ENCODE measurements at regions not wholly inside any gene's neighbourhood (a gene's known extent, or its start where the extent isn't known, plus 50 kb on each side); places are given as distances from the start of the nearest gene placed in this dataset.

- TF ChIP-seq, protein P1, sequence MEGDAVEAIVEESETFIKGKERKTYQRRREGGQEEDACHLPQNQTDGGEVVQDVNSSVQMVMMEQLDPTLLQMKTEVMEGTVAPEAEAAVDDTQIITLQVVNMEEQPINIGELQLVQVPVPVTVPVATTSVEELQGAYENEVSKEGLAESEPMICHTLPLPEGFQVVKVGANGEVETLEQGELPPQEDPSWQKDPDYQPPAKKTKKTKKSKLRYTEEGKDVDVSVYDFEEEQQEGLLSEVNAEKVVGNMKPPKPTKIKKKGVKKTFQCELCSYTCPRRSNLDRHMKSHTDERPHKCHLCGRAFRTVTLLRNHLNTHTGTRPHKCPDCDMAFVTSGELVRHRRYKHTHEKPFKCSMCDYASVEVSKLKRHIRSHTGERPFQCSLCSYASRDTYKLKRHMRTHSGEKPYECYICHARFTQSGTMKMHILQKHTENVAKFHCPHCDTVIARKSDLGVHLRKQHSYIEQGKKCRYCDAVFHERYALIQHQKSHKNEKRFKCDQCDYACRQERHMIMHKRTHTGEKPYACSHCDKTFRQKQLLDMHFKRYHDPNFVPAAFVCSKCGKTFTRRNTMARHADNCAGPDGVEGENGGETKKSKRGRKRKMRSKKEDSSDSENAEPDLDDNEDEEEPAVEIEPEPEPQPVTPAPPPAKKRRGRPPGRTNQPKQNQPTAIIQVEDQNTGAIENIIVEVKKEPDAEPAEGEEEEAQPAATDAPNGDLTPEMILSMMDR (IDR thresholded peaks at IDR 0.05; ENCODE audit: low read depth, low read length), result no peak
- TF ChIP-seq EZH2phosphoT487 (IDR thresholded peaks at IDR 0.05; ENCODE audit: low read depth), result no peak
Observed at GRCh38 chr16:85539629-85540291, 73.4 kb upstream of the GSE1 start.
